GM18508 (cell line): ENCODE measurements at regions not wholly inside any gene's neighbourhood (a gene's known extent, or its start where the extent isn't known, plus 50 kb on each side); places are given as distances from the start of the nearest gene placed in this dataset.

Experiments used
- ATAC-seq: cut with Tn5 transposase; IDR thresholded peaks from one replicate; pipeline ENCODE4 v1.9.1; 2021; ENCODE audit warnings: moderate number of reproducible peaks; ENCODE audit not compliant: insufficient read depth, unreplicated experiment

GRCh38 chr10:113219446-113219845 is 269.4 kb downstream of the TCF7L2 start:
- no peak for ATAC-seq

DNA sequence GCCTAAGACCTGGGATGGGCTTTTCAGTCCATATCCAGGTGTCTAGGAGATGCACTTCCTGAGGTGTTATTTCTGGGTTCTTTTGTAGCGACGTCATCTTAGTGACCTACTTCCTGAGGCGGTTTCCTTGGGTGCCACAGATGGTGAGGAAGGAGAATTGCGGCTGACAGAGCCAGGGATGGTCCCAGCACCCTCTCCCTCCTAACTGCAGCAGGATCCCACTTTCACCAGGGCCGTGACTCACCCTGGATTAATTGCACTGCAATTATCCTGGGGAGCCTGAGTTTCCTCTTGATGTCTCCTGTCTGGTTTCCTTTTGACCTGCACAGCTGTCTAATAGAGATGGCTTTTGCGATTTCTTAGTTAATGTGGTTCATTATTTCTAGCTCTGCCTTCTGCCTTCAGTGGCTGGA is 271.7 kb downstream of the TCF7L2 start:
- no peak for ATAC-seq

GRCh38 chr10:113222207-113222606 is 272.2 kb downstream of the TCF7L2 start:
- ATAC-seq: no peak

- ATAC-seq: no peak
Observed at GRCh38 chr10:113225364-113225763, 275.3 kb downstream of the TCF7L2 start.

DNA sequence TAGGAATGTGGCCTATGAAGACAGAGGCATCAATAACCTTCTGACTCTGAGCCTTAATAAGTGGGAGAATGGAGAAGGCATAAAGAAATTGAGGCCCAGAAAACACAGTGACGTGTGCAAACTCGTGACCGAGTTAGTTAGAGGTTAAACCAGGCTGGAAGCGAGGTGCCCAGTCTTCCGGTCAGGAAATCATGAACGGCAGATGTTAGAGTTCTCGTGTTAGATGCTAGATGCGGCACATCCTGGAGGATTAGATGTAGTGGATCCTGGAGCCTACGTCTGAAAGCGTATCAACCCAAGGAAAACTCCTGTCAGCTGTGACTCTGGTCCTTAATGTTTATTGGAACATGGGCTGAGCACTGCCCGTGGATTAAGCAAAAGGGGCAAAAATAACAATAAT is 275.9 kb downstream of the TCF7L2 start:
- ATAC-seq: no peak

GRCh38 chr10:113226399-113226798 is 276.4 kb downstream of the TCF7L2 start:
- ATAC-seq: no peak

GRCh38 chr10:113226831-113227445 is 276.9 kb downstream of the TCF7L2 start:
- ATAC-seq: no peak

DNA sequence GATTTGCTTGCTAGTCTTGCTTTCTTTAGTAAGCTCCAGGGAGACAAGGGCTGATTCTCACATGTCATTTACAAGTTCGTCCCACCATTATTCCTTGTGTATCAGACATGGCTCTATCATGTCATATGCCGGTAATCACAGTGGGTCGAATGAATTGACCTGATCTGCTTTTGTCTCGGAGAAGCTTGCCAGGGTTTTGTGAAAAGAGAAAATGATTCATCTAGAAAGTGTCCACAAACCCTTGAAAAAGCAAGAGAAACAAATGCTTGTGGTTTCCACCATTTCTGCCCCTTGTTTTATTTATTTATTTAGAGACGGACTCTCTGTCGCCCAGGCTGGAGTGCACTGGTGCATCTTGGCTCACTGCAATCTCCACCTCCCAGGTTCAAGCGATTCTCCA is 278.5 kb downstream of the TCF7L2 start:
- no peak for ATAC-seq

- no peak for ATAC-seq
Observed at GRCh38 chr10:113230011-113230610, 280.1 kb downstream of the TCF7L2 start.

- ATAC-seq: peak; percentile 65
Observed at GRCh38 chr10:113232928-113233511, 283.0 kb downstream of the TCF7L2 start.

DNA sequence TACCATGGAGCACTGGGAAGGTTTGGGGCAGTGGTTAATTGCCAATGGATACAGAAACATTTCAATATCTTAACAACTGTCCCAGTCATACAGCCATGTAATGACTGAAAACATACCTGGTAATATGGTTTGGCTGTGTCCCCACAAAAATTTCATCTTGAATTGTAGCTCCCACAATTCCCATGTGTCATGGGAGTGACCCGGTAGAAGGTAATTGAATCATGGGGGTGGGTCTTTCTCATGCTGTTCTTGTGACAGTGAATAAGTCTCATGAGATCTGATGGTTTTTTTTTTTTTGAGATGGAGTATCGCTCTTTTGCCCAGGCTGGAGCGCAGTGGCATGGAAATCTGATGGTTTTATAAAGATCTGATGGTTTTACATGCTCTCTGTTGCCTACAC is 284.4 kb downstream of the TCF7L2 start:
- ATAC-seq: no peak

GRCh38 chr10:113235508-113235907 is 285.5 kb downstream of the TCF7L2 start:
- ATAC-seq: no peak

DNA sequence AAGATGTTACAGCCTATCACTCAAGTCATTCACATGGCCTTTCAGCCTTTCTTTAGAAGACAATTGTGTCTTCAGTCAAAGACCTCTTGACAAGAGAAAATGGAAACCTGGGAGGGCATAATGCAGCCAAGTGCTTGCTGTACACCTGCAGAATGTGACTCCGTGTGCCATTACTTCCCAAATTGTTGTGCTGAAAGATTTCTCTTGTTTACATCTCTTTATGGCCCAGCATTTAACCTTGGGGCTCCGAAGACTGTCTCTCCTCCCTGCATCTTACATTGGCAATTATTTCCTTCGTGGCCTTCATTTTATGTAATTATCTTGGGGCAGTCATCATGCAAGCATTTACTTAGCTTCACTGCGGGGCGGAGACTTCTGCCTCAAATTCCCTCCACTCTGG is 287.0 kb downstream of the TCF7L2 start:
- no peak for ATAC-seq

DNA sequence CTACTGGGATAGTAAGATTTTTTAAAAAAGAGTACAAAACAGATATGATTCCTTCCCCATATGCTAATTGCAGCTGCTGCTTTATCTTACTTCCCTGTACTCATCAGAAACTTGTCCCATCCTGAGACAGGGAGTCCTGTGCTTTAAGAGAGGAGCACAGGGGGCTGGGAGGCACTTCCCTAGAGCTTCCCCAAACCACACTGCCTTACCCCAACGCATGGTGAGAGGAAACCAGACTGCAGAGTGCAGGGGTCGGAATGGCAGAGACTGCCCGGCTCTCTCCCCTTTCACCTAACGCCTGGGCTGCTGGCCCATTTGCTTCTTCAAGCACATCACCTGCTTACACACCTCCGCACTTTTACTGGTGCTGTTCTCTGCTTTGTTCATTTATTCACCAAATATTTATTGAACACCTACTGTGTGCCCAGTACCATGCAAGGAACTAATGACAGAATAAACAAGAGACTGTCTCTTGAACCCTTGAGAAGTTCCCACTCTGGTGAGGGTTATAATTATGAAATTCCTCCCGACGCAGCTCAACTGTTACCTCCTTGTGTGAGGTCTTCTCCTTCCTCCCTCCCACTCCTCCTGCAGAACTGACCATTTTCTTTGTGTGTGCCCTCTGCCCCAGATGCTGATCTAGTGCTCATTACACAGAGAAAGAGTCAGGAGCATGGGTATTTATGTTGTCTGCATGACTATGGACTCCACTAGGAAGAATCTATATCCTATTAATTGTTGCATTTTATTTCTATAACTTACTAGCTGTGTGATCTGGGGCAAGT is 289.7 kb downstream of the TCF7L2 start:
- ATAC-seq: no peak

GRCh38 chr10:113240736-113241135 is 290.7 kb downstream of the TCF7L2 start:
- no peak for ATAC-seq

DNA sequence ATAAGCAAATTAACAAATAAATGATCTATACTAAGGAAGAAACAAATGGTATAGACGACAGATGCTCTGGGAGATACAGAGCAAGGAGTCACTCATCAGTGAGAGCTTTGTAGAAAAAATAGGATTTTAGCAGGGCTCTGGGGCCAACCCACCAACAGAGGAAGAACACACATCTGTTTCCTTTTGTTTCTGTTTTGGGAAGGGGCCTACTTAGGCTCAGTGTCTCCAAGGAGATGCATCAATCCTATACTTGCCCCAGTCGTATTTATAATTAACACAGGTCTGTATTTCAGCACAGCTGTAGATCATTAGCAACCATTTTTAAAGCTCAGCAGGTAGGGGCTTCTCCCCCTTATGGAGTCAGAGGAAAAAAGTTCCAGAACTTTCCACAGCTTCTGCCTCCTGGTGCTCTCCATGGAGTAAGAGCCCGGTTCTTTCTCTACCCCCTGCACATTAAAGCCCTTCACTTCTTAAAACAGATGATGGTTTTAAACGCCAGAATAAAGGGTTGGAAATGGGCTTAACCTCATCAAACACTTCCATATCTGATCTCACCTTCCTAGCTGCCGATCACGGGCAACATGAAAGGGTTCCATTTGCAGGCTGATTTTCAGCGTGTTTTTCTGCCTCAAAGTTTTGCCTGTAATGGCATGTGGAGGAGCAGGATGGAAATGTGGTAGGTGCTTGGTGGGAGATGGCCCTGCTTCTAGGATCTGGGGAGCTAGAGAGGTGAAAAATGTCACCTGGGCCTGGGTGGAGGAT is 291.7 kb downstream of the TCF7L2 start:
- ATAC-seq: no peak

GRCh38 chr10:113243311-113243710 is 293.3 kb downstream of the TCF7L2 start:
- no peak for ATAC-seq

- no peak for ATAC-seq
Observed at GRCh38 chr10:113244750-113245149, 294.7 kb downstream of the TCF7L2 start.

DNA sequence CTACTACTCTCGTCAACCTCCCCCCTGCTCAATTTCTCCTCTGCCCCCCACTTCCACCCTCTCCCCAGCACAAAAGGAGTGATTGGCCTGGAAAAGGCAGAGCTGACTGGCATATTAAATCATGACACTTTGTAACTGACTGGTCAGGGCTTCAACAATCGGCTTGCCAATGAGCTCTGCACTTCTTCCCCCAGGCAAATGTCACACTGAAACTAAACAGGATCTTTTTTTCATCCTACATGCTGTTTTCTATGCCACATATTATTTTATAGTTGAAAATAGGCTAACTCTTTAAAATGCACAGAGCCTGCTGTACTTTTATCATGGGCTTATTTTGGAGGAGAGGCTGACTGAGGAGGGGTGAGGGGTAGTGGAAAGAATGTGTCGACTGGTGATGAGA is 295.2 kb downstream of the TCF7L2 start:
- ATAC-seq: no peak

DNA sequence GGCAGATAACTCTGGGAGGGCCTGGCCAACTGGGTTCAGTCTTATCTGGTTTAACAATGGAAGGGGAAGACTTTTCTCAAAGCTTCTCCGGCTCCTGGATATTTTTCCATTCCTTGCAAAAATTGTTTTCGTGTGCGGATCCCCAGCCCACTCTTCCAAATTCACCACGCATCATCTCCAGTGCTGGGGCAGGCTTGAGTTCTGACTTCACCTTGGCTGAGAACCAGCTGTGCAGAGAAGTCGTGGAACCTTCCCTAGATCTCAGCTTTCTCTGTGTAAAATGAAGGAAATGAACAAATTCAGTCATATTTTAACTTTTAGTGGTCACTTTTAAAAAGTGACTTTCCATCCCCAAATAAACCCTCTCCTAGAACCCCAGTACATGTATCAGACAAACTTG is 297.0 kb downstream of the TCF7L2 start:
- no peak for ATAC-seq
